ENCODE measurements at regions not wholly inside any gene's neighbourhood (a gene's known extent, or its start where the extent isn't known, plus 50 kb on each side); places are given as distances from the start of the nearest gene placed in this dataset.

DNA sequence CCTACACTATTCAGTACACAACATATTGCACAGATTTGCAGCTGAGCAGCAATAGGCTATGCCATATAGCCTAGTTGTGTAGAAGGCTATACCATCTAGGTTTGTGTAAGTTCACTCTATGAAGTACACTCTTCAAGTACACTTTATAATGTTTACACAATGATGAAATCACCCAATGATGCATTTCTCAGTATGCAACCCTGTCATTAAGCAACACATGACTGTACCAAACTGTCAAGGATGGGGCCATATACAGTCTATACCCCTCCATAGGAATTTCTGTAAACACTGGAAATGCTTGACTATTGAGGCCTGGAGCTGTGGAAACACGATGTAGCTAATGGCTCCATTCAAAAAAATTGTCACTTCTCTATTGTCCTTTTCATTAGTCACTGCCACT lies 535.4 kb downstream of the EPM2A start:
- TF ChIP-seq, protein P1, sequence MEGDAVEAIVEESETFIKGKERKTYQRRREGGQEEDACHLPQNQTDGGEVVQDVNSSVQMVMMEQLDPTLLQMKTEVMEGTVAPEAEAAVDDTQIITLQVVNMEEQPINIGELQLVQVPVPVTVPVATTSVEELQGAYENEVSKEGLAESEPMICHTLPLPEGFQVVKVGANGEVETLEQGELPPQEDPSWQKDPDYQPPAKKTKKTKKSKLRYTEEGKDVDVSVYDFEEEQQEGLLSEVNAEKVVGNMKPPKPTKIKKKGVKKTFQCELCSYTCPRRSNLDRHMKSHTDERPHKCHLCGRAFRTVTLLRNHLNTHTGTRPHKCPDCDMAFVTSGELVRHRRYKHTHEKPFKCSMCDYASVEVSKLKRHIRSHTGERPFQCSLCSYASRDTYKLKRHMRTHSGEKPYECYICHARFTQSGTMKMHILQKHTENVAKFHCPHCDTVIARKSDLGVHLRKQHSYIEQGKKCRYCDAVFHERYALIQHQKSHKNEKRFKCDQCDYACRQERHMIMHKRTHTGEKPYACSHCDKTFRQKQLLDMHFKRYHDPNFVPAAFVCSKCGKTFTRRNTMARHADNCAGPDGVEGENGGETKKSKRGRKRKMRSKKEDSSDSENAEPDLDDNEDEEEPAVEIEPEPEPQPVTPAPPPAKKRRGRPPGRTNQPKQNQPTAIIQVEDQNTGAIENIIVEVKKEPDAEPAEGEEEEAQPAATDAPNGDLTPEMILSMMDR (IDR thresholded peaks at IDR 0.05) = no peak
- ChIA-PET POLR2A (no interaction called here), CTCF (no interaction called here)
- Mint-ChIP-seq H3K27ac (no peak overlapping the region), H3K36me3 (ENCODE audit: low read depth) (no peaks in the 10 kb centered on the region), H3K4me1 (ENCODE audit: low read depth) (no peaks in the 10 kb centered on the region), H3K4me3 (no peak overlapping the region), H3K9me3 (no peaks in the 10 kb centered on the region), H3K27me3 (no peaks in the 10 kb centered on the region)
- intact Hi-C loops (cut with micrococcal nuclease) = no loop called here
- ATAC-seq (no peak), DNase-seq (no peak)

DNA sequence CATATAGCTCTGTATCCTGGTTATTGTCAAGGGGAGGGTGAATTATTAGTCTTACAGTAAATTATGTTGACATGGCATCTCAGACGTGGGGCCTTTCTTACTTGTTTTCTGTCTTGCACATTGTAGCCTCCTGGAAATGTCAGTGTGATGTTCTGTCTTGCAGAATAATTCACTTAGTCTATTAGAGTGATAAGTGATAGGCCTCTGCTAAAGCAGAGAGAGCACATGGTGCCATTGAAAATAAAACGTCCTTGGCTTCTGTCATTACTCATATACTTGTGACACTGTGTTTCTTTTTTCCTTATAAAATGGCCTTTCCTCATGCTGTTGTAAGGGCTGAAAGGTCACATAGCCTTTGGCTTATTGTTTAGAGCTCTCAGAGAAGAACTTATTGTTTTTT lies 531.0 kb downstream of the EPM2A start:
- Mint-ChIP-seq H3K27me3 (peaks cover 4% of the 10 kb centered on the region), H3K36me3 (ENCODE audit: low read depth) (no peaks in the 10 kb centered on the region), H3K4me3 (no peak overlapping the region), H3K27ac (no peak overlapping the region), H3K9me3 (no peaks in the 10 kb centered on the region), H3K4me1 (ENCODE audit: low read depth) (no peaks in the 10 kb centered on the region)
- no peak for ATAC-seq
- no peak for DNase-seq
- ChIA-PET CTCF (no interaction called here), POLR2A (no interaction called here)
- TF ChIP-seq, protein P1 (IDR thresholded peaks at IDR 0.05) = no peak
- intact Hi-C loops (cut with micrococcal nuclease) = no loop called here

DNA sequence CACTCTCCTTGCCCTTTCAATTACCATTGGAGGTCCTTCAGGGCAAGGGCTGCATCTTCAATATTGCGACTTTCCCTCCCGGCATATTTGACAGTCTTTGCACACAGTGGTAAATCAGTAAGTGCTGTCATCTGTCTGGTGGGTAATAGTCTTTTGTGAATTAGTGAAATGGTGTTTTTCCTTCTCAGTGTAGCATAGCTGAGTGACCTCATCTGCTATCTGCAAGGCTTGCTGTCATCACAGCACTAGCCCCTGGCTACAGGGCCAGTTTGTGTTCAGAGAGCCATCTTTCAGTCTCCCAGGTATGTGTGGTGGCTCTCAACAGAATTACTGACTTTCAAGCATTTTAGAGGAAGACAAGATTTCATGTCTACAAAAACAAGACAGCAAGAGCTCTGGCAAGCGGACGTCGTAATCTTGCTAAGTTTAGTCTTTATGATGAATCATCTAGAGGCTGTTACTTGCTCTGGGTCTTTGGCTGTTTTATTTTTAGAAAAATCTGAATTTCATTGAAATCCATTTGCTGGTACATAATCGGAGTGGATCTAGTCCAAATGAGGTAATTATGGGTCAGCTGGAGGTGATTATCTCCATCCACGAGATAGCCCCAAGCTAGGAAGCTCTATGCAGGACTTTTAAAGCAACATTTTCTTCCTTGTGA lies 528.9 kb downstream of the EPM2A start:
- Mint-ChIP-seq H3K27me3 (peaks cover 6% of the 10 kb centered on the region), H3K4me1 (ENCODE audit: low read depth) (no peaks in the 10 kb centered on the region), H3K4me3 (no peak overlapping the region), H3K36me3 (ENCODE audit: low read depth) (no peaks in the 10 kb centered on the region), H3K9me3 (no peaks in the 10 kb centered on the region), H3K27ac (no peak overlapping the region)
- TF ChIP-seq, protein P1 (IDR thresholded peaks at IDR 0.05) = no peak
- ATAC-seq = no peak
- intact Hi-C loops (cut with micrococcal nuclease) = no loop called here
- CTCF ChIA-PET = no interaction called here
- POLR2A ChIA-PET = no interaction called here
- no peak for DNase-seq

DNA sequence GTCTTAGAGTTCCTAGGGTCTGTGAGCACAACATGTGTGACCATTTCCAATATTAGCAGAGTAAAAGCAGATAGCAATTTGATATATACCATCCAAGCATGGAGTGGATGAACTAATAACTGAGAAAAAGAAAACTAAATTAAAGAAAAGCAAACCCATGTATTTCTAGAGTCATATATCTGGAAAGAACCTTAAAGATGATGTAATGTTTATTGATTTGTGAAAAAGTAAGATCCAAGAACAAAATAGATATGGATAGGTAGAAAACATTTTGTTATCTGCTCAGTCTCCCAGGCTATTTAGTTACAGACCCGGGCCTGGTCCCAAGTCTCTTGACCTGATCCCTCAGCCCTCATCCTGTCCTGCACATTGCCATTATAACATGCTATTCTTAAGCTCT lies 526.8 kb downstream of the EPM2A start:
- no peak overlapping the region for H3K27ac Mint-ChIP-seq
- DNase-seq = no peak
- no peak overlapping the region for H3K4me3 Mint-ChIP-seq
- TF ChIP-seq, protein P1 (IDR thresholded peaks at IDR 0.05) = no peak
- no peaks in the 10 kb centered on the region for H3K36me3 Mint-ChIP-seq (ENCODE audit: low read depth)
- H3K27me3 Mint-ChIP-seq = peaks cover 6% of the 10 kb centered on the region
- POLR2A ChIA-PET = no interaction called here
- no peaks in the 10 kb centered on the region for H3K4me1 Mint-ChIP-seq (ENCODE audit: low read depth)
- no peak for ATAC-seq
- H3K9me3 Mint-ChIP-seq = no peaks in the 10 kb centered on the region
- CTCF ChIA-PET = no interaction called here
- intact Hi-C loops (cut with micrococcal nuclease) = no loop called here

DNA sequence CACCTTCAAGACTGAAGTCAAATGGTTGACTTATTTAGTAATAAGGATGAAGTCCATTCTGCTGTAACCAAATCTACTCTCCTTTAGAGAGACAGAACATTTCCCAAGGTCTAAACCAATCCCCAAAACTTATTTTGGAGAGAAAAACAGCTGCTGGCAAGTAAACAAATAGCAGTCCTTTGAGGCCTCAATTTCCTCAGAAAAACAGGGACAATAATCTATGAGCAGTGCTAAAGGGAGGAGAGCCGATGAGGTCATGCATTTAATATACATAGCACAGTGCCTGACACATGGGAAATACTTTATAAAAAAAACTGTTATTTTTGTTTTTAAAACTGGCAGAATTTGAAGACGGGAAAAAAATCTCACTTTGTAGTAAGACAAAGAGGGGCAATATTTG lies 526.0 kb downstream of the EPM2A start:
- no peak overlapping the region for H3K27ac Mint-ChIP-seq
- no peaks in the 10 kb centered on the region for H3K4me1 Mint-ChIP-seq (ENCODE audit: low read depth)
- H3K9me3 Mint-ChIP-seq = no peaks in the 10 kb centered on the region
- ChIA-PET CTCF (no interaction called here), POLR2A (no interaction called here)
- no peak for ATAC-seq
- DNase-seq = no peak
- H3K4me3 Mint-ChIP-seq = no peak overlapping the region
- H3K36me3 Mint-ChIP-seq (ENCODE audit: low read depth) = no peaks in the 10 kb centered on the region
- TF ChIP-seq, protein P1 (IDR thresholded peaks at IDR 0.05) = no peak
- intact Hi-C loops (cut with micrococcal nuclease) = no loop called here
- peaks cover 6% of the 10 kb centered on the region for H3K27me3 Mint-ChIP-seq
